ENCODE measurements at regions not wholly inside any gene's neighbourhood (a gene's known extent, or its start where the extent isn't known, plus 50 kb on each side); places are given as distances from the start of the nearest gene placed in this dataset.
"Not testable (repeated sequence)": the region's sequence is repeated elsewhere in the genome, so short reads cannot be mapped to it uniquely, and the experiment has no call there.

GRCh38 chr4:123020285-123020684 lies 97.9 kb upstream of the NUDT6 start:
- intact Hi-C loops (cut with DNase I), result no loop called here
- no peak for ATAC-seq (ENCODE audit: poor library complexity)
- DNase-seq, result no peak

DNA sequence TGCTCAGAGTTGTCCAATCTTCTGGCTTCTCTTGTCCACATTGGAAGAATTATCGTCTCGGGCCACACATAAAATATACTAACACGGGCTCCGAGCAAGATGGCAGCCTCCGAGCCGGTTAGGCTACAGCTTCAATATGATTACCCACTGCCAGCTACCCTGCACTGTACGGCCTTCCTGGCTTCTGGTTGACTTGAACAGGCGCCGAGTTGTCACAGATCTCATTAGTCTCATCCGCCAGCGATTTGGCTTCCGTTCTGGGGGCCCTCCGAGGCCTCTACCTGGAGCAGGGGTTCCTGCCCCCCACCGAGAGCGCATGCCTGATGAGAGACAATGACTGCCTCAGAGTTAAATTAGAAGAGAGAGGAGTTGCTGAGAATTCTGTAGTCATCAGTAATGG lies 101.2 kb upstream of the NUDT6 start:
- DNase-seq (no peak), ATAC-seq (ENCODE audit: poor library complexity) (no peak)
- intact Hi-C loops (cut with DNase I), result no loop called here

DNA sequence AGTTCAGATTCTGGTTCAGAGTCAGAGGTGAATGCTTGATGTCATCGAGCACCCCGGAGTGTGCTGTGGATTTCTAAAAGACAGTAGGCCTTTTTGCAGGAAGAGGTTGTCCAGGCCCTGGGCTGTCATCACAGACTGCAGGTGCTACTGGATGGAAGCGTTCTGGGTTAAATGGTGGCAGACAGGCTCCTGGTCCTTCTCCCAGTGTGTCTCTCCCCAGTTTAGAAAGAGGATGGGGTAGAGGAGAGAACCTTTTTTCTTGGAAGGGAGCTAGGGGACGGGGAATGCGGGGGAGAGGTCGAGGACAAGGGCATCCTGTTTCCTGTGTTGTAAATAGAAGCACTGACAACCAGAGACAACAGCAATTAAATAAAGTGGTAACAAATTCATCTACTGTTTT lies 102.3 kb upstream of the NUDT6 start:
- DNase-seq (no peak), ATAC-seq (ENCODE audit: poor library complexity) (peak; percentile 43)
- intact Hi-C loops (cut with DNase I), result no loop called here

- DNase-seq, result no peak
- intact Hi-C loops (cut with DNase I), result no loop called here
- ATAC-seq (ENCODE audit: poor library complexity), result no peak
These were observed 103.0 kb upstream of the NUDT6 start for GRCh38 chr4:123025398-123025797.

DNA sequence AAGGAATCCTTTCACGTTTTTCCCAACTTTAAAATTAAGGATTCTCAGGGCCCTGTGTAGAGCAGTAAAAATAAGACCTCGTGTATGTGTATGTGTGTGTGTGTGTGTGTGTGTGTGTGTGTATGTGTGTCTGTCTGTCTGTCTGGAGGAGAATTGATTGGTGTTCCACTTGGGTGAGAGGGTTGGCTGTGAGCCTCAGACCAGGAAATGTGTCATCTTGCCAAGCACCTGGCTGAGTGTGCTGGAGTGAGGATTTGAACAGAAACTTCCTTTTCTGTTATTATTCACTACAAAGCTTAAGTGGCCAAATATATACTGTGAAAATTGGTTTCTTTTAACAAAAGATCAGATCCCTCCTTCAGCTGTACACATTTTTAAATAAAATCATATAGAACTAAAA lies 103.6 kb upstream of the NUDT6 start:
- ATAC-seq (ENCODE audit: poor library complexity); DNase-seq; intact Hi-C loops (cut with DNase I): not testable (repeated sequence)

- DNase-seq (no peak), ATAC-seq (ENCODE audit: poor library complexity) (no peak)
- intact Hi-C loops (cut with DNase I), result no loop called here
These were observed 109.3 kb upstream of the NUDT6 start for GRCh38 chr4:123031664-123032063.

DNA sequence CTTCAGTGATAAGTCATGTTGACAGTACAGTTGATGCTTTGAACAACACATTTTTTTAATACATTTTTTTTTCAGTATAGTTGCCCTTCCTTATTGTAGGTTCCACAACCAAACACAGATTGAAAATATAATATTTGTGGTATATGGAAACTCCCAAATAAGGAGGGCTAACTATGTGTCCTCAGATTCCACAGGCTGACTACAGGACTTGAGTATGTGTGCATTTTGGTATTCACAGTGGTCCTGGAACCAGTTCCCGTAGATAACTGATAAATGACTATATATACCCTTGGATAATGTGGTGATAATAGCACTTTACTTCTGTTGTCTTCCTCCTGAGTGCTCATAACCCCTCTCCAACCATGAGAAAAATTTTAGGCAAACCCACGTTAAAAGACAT lies 111.6 kb upstream of the NUDT6 start:
- ATAC-seq (ENCODE audit: poor library complexity) (no peak), DNase-seq (no peak)
- intact Hi-C loops (cut with DNase I), result no loop called here

DNA sequence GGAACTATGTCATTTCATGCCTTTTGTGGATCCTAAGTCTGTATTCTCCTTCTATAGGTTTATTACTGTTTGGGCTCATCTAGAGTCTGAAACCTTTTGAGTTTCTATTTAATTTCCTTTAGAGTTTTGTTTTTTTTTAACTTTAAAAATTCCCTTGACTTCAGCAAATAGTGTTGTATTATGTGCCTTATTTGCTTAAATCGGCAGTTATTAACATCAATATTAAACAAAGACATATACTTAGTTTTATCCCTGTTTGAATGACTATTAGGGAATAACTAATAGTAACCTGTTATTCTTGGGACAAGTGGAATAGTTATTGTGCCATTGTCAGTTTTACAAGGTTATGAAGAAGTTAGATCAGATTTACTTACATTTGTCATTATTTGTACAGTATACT lies 112.8 kb upstream of the NUDT6 start:
- DNase-seq (no peak), ATAC-seq (ENCODE audit: poor library complexity) (no peak)
- intact Hi-C loops (cut with DNase I), result no loop called here

GRCh38 chr4:123037804-123038203 lies 115.4 kb upstream of the NUDT6 start:
- no peak for ATAC-seq (ENCODE audit: poor library complexity)
- no peak for DNase-seq
- intact Hi-C loops (cut with DNase I), result no loop called here

GRCh38 chr4:123042095-123042494 lies 119.7 kb upstream of the NUDT6 start:
- DNase-seq, result no peak
- no peak for ATAC-seq (ENCODE audit: poor library complexity)
- intact Hi-C loops (cut with DNase I), result no loop called here

DNA sequence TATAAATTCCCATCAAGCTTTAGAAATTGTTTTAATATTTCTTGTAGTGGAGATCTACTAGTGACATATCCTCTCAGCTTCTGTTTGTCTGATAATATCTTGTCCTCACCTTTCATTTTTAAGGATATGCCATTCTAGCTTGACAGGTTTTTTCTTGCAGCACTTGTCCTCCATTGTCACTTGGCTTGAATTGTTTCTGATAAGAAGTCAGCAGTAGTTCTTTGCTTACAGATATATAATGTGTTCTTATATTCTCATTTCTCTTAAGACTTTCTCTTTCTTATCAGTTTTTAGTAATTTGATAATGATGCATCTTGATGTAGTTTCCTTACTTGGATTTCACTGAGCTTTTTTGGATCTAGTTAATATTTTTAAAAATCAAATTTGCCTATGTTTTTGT lies 120.6 kb upstream of the NUDT6 start:
- ATAC-seq (ENCODE audit: poor library complexity) (no peak), DNase-seq (no peak)
- intact Hi-C loops (cut with DNase I), result no loop called here

GRCh38 chr4:123043793-123044425 lies 121.5 kb upstream of the NUDT6 start:
- ATAC-seq (ENCODE audit: poor library complexity) (no peak), DNase-seq (no peak)
- intact Hi-C loops (cut with DNase I), result no loop called here

GRCh38 chr4:123046096-123046495 lies 123.7 kb upstream of the NUDT6 start:
- ATAC-seq (ENCODE audit: poor library complexity) (no peak), DNase-seq (no peak)
- intact Hi-C loops (cut with DNase I), result no loop called here

DNA sequence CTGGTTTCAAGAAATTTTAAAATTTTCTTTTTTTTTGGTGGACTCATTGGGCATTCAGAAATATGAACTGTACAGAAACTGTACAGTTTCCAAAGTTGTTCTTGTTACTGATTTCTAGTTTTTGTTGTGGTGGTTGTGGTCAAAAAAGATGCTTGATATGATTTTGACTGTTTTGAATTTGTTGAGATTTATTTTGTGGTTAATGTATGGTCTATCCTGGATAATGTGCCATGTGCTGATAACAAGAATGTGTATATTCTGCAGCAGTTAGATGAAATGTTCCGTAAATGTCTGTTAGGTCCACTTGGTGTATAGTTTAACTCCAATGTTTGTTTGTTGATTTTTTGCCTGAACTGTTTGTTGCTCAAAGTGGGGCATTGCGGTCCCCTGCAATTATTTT lies 127.6 kb upstream of the NUDT6 start:
- intact Hi-C loops (cut with DNase I), result no loop called here
- DNase-seq, result no peak
- no peak for ATAC-seq (ENCODE audit: poor library complexity)

DNA sequence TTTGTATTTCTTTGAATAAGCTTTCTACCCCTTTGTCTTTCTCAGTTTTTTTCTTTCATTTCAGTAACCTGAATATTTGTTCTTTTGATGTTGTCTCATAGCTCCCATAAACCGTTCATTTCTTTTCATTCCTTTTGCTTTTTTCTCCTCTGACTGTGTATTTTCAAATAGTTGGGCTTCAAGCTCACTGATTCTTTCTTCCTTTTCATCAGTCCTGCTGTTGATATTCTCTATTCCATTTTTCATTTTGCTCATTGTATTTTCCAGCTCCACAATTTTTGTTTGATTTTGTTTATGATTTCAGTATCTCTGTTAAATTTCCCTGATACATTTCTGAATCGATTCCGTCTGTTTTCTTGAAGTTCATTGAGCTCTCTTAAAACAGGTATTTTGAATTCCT lies 129.6 kb upstream of the NUDT6 start:
- intact Hi-C loops (cut with DNase I), result no loop called here
- DNase-seq, result no peak
- ATAC-seq (ENCODE audit: poor library complexity), result no peak

DNA sequence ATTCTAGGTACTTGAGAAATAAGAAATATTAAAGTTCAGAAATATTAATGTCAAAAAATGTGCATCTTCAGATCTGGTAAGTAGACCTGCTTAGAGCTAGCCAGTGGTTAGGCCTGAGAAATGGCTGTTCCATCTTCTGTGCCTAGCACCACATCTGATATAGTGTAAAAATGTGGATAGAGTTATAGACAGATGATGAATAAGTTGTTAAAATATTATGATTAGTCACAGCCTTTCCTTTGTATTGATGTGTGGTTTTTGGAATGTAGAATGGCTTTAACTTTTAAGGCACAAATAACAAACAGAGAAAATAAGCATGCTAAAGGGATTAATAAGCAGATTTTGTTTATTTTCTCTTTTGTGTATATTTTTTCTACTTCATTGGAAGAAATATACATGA lies 133.5 kb upstream of the NUDT6 start:
- no peak for ATAC-seq (ENCODE audit: poor library complexity)
- DNase-seq, result no peak
- intact Hi-C loops (cut with DNase I), result no loop called here

DNA sequence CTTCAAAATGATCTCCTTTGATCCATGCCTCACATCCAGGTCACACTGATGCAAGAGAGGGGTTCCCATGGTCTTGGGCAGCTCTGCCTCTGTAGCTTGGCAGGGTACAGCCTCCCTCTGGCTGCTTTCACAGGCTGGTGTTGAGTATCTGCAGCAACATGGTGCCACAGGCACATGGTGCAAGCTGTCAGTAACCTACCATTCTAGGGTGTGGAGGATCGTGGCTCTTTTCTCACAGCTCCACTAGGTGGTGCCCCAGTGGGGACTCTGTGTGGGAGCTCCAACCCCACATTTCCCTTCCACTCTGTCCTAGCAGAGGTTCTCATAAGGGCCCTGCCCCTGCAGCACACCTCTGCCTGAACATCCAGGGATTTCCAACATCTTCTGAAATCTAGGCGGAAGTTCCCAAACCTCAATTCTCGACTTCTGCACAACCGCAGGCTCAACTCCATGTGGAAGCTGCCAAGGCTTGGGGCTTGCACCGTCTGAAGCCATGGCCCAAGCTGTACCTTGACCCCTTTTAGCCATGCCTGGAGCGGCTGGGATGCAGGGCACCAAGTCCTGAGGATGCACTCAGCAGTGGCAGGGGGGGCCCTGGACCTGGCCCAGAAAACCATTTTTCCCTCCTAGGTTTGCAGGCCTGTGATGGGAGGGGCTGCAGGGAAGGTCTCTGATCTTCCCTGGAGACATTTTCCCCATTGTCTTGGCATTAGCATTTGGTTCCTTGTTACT lies 137.8 kb upstream of the NUDT6 start:
- intact Hi-C loops (cut with DNase I), result no loop called here
- DNase-seq (no peak), ATAC-seq (ENCODE audit: poor library complexity) (no peak)

DNA sequence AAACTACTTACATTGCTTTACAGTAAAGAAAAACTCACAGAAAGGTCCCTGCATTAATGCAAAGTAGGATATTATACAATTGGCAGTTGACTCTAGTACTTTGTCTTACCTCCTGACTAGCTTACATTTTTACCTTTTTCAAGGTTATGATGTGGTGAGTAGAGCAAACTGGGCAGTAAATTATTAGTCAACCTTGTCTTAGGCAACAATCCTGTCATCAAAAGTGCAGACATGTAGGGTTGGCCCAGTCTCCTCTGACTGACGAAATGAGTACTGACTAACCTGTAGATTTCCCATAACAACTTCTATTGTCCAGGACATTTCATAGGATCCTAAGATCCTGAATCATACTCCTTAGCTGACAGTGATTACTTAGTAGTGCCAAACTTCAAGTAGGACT lies 142.0 kb upstream of the NUDT6 start:
- intact Hi-C loops (cut with DNase I), result no loop called here
- ATAC-seq (ENCODE audit: poor library complexity) (no peak), DNase-seq (no peak)

DNA sequence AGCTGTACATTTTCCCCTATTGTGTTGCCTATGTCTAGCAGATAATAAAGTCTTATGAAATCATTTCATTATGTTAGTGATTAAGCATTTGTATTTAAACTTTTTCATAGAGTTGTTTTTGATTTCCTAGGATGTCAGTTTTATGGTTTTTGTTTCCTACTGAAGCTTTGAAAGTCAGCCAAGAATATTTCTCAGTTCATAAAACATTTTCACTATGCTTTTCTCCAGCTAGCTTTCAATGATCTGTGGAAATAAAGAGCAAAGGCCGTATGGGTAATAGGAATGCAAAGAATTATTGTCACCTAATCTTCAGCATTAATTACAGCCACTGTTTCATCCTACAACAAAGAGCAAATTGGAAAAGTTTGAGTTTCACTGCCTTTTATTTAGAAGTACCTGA lies 145.7 kb upstream of the NUDT6 start:
- ATAC-seq (ENCODE audit: poor library complexity), result no peak
- DNase-seq, result no peak
- intact Hi-C loops (cut with DNase I), result no loop called here

DNA sequence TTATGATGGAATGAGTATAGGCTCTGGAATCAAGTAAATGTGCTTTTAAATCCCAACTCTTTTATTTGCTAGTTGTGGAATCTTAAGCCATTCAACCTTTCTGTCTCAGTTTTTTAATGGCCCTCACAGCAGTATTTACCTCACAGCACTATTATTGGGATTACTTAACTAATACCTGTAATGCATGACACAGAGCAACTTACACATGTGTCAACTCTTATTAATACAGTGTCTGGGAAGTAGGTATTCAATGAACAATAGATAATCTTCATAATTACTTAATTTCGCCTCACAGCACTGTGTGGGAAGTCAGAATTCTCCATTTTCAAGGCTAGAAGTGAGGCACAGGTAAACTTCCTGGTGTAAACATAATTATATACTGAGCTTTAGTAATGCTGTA lies 149.7 kb upstream of the NUDT6 start:
- intact Hi-C loops (cut with DNase I), result no loop called here
- ATAC-seq (ENCODE audit: poor library complexity), result no peak

GRCh38 chr4:123073650-123074049 lies 151.3 kb upstream of the NUDT6 start:
- ATAC-seq (ENCODE audit: poor library complexity) (no peak), DNase-seq (no peak)
- intact Hi-C loops (cut with DNase I), result no loop called here

More for the DNA sequence above, 149.7 kb upstream of the NUDT6 start:
- no peak for DNase-seq
